ENCODE measurements at regions not wholly inside any gene's neighbourhood (a gene's known extent, or its start where the extent isn't known, plus 50 kb on each side); places are given as distances from the start of the nearest gene placed in this dataset.
"Not testable (repeated sequence)": the region's sequence is repeated elsewhere in the genome, so short reads cannot be mapped to it uniquely, and the experiment has no call there.

DNA sequence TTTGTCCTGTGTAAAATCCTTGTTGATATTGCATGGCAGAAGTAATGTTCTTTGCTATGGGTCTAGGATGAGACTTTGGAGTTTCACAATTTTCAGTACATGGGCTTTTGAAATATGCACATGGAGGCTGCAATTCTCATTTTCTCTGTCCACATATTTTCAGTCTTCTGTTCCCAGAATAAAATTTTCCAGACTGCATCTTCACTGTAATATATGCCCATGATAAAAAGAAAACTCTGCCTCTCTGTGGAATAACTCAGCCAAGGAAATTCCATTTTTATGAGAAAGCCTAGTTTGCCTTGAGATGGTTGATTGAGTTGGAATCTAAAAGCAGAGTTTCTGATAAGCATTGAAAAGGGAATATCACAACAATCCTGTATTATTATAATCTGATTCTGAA, 601.4 kb upstream of the AADAT start:
- no peak overlapping the region for H4K12ac ChIP-seq (ENCODE audit: low read depth, low read length)
- H4K91ac ChIP-seq (ENCODE audit: low read depth, low read length): no peak overlapping the region
- H3K79me1 ChIP-seq (ENCODE audit: low read length): no peaks in the 10 kb centered on the region
- H3K14ac ChIP-seq (ENCODE audit: low read length): no peak overlapping the region
- no peak overlapping the region for H2AK5ac ChIP-seq (ENCODE audit: low read length)
- H2AFZ ChIP-seq (ENCODE audit: insufficient read depth, low read length, poor library complexity): no peak overlapping the region
- H4K8ac ChIP-seq (ENCODE audit: low read depth, low read length): no peak overlapping the region
- H3K4me3 ChIP-seq (ENCODE audit: low read depth, low read length): no peak overlapping the region
- no peak overlapping the region for H2BK5ac ChIP-seq (ENCODE audit: low read depth, low read length, poor library complexity)
- no peaks in the 10 kb centered on the region for H3K4me1 ChIP-seq (ENCODE audit: control insufficient read depth in 1 of 2, insufficient read depth in 2 of 2, low read length in 2 of 2)
- H3K9me3 ChIP-seq (ENCODE audit: insufficient read depth, low read depth, low read length): peaks cover 2% of the 10 kb centered on the region
- no peak overlapping the region for H3K9ac ChIP-seq (ENCODE audit: low read length)
- H3K18ac ChIP-seq (ENCODE audit: low read length): no peak overlapping the region
- H3K27ac ChIP-seq (ENCODE audit: low read depth, low read length): no peak overlapping the region
- no peak overlapping the region for H3K23ac ChIP-seq (ENCODE audit: low read length)
- no peak overlapping the region for H2BK120ac ChIP-seq (ENCODE audit: insufficient read depth, low read length, poor library complexity)
- H3K4me2 ChIP-seq (ENCODE audit: low read length): no peak overlapping the region
- no peaks in the 10 kb centered on the region for H3K36me3 ChIP-seq (ENCODE audit: control insufficient read depth in 1 of 2, insufficient read depth in 2 of 2, low read length in 2 of 2)
- no peak overlapping the region for H2BK12ac ChIP-seq (ENCODE audit: low read length)
- DNase-seq: no peak
- no peak overlapping the region for H3K4ac ChIP-seq (ENCODE audit: low read depth, low read length)
- H3K27me3 ChIP-seq (ENCODE audit: insufficient read depth, low read length): no peaks in the 10 kb centered on the region
- no peaks in the 10 kb centered on the region for H3K79me2 ChIP-seq (ENCODE audit: control insufficient read depth, insufficient read depth, low read length, poor library complexity)

GRCh38 chr4:170687751-170688150, 598.0 kb upstream of the AADAT start:
- H3K23ac ChIP-seq (ENCODE audit: low read length): no peak overlapping the region
- no peak overlapping the region for H2AK5ac ChIP-seq (ENCODE audit: low read length)
- H3K27ac ChIP-seq (ENCODE audit: low read depth, low read length): no peak overlapping the region
- H3K4ac ChIP-seq (ENCODE audit: low read depth, low read length): no peak overlapping the region
- H3K14ac ChIP-seq (ENCODE audit: low read length): no peak overlapping the region
- no peak overlapping the region for H2BK12ac ChIP-seq (ENCODE audit: low read length)
- H4K12ac ChIP-seq (ENCODE audit: low read depth, low read length): no peak overlapping the region
- H3K79me1 ChIP-seq (ENCODE audit: low read length): no peaks in the 10 kb centered on the region
- no CpG with 5 or more reads among the region's 6 CpGs for WGBS (ENCODE audit: extremely low coverage, insufficient coverage, insufficient read length)
- H3K4me1 ChIP-seq (ENCODE audit: control insufficient read depth in 1 of 2, insufficient read depth in 2 of 2, low read length in 2 of 2): no peaks in the 10 kb centered on the region
- H2BK120ac ChIP-seq (ENCODE audit: insufficient read depth, low read length, poor library complexity): no peak overlapping the region
- peaks cover 2% of the 10 kb centered on the region for H3K9me3 ChIP-seq (ENCODE audit: insufficient read depth, low read depth, low read length)
- no peaks in the 10 kb centered on the region for H3K27me3 ChIP-seq (ENCODE audit: insufficient read depth, low read length)
- H3K9ac ChIP-seq (ENCODE audit: low read length): no peak overlapping the region
- no peak overlapping the region for H3K4me2 ChIP-seq (ENCODE audit: low read length)
- H4K8ac ChIP-seq (ENCODE audit: low read depth, low read length): no peak overlapping the region
- no peak overlapping the region for H4K91ac ChIP-seq (ENCODE audit: low read depth, low read length)
- no peak overlapping the region for H3K18ac ChIP-seq (ENCODE audit: low read length)
- DNase-seq: no peak
- no peaks in the 10 kb centered on the region for H3K79me2 ChIP-seq (ENCODE audit: control insufficient read depth, insufficient read depth, low read length, poor library complexity)
- H2AFZ ChIP-seq (ENCODE audit: insufficient read depth, low read length, poor library complexity): no peak overlapping the region
- no peak overlapping the region for H2BK5ac ChIP-seq (ENCODE audit: low read depth, low read length, poor library complexity)
- H3K4me3 ChIP-seq (ENCODE audit: low read depth, low read length): peak overlapping the region; percentile 6
- H3K36me3 ChIP-seq (ENCODE audit: control insufficient read depth in 1 of 2, insufficient read depth in 2 of 2, low read length in 2 of 2): no peaks in the 10 kb centered on the region

- H3K79me1 ChIP-seq (ENCODE audit: low read length); H2BK12ac ChIP-seq (ENCODE audit: low read length); H2AK5ac ChIP-seq (ENCODE audit: low read length); H3K4ac ChIP-seq (ENCODE audit: low read depth, low read length); H4K91ac ChIP-seq (ENCODE audit: low read depth, low read length); H3K23ac ChIP-seq (ENCODE audit: low read length); H2BK5ac ChIP-seq (ENCODE audit: low read depth, low read length, poor library complexity); H3K79me2 ChIP-seq (ENCODE audit: control insufficient read depth, insufficient read depth, low read length, poor library complexity); H2BK120ac ChIP-seq (ENCODE audit: insufficient read depth, low read length, poor library complexity); DNase-seq; H3K9me3 ChIP-seq (ENCODE audit: insufficient read depth, low read depth, low read length); H3K14ac ChIP-seq (ENCODE audit: low read length); H2AFZ ChIP-seq (ENCODE audit: insufficient read depth, low read length, poor library complexity); H4K12ac ChIP-seq (ENCODE audit: low read depth, low read length); H3K36me3 ChIP-seq (ENCODE audit: control insufficient read depth in 1 of 2, insufficient read depth in 2 of 2, low read length in 2 of 2); H4K8ac ChIP-seq (ENCODE audit: low read depth, low read length); H3K9ac ChIP-seq (ENCODE audit: low read length); H3K27ac ChIP-seq (ENCODE audit: low read depth, low read length); H3K4me2 ChIP-seq (ENCODE audit: low read length); H3K18ac ChIP-seq (ENCODE audit: low read length); H3K4me1 ChIP-seq (ENCODE audit: control insufficient read depth in 1 of 2, insufficient read depth in 2 of 2, low read length in 2 of 2); H3K4me3 ChIP-seq (ENCODE audit: low read depth, low read length); H3K27me3 ChIP-seq (ENCODE audit: insufficient read depth, low read length): not testable (repeated sequence)
- WGBS (ENCODE audit: extremely low coverage, insufficient coverage, insufficient read length): 100% methylated on average over 2 of the region's 4 CpGs
Measured at GRCh38 chr4:170685701-170686100, 595.9 kb upstream of the AADAT start.

DNA sequence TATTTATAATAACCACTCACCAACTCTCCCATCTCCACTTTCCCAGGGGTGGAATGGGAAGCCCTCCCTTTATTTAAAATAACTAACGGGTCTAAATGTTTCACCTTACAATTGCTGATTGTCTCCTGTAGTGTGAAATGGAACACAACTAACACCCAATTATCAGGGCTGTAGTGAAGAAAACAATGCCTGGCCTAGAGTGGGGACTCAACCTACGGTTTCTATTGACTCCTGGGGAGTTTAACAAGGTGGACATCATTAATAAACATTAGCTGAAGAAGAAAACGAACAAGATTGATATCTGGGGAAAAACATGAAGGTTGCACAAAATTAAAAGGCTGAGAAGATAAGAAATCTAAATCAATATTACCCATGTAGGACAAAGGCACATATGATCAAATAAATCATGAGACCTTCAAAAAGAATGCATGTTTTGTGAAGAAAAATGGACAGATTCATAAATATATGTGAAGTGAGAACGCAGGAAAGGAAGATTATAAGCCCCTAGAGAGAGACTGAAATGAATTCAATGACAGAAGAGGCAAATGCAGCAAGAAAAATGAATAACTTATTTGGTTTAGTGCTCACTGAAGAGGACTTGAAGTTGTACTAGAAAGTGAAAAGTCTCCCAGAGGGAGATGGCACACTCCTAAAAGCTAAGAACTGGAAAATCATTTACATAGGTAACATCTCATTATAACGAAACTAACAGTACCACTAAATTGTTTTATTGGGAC, 593.0 kb upstream of the AADAT start:
- no peak overlapping the region for H3K4me3 ChIP-seq (ENCODE audit: low read depth, low read length)
- H3K4me2 ChIP-seq (ENCODE audit: low read length): no peak overlapping the region
- no peak overlapping the region for H2BK5ac ChIP-seq (ENCODE audit: low read depth, low read length, poor library complexity)
- H3K23ac ChIP-seq (ENCODE audit: low read length): no peak overlapping the region
- no peak overlapping the region for H2BK12ac ChIP-seq (ENCODE audit: low read length)
- H3K9me3 ChIP-seq (ENCODE audit: insufficient read depth, low read depth, low read length): no peaks in the 10 kb centered on the region
- H3K14ac ChIP-seq (ENCODE audit: low read length): no peak overlapping the region
- H3K18ac ChIP-seq (ENCODE audit: low read length): no peak overlapping the region
- no peaks in the 10 kb centered on the region for H3K79me1 ChIP-seq (ENCODE audit: low read length)
- no peaks in the 10 kb centered on the region for H3K27me3 ChIP-seq (ENCODE audit: insufficient read depth, low read length)
- WGBS (ENCODE audit: extremely low coverage, insufficient coverage, insufficient read length): no CpG with 5 or more reads among the region's 5 CpGs
- H4K8ac ChIP-seq (ENCODE audit: low read depth, low read length): no peak overlapping the region
- H4K91ac ChIP-seq (ENCODE audit: low read depth, low read length): no peak overlapping the region
- H4K12ac ChIP-seq (ENCODE audit: low read depth, low read length): no peak overlapping the region
- H3K9ac ChIP-seq (ENCODE audit: low read length): no peak overlapping the region
- no peak overlapping the region for H2AK5ac ChIP-seq (ENCODE audit: low read length)
- H3K4me1 ChIP-seq (ENCODE audit: control insufficient read depth in 1 of 2, insufficient read depth in 2 of 2, low read length in 2 of 2): no peaks in the 10 kb centered on the region
- H3K36me3 ChIP-seq (ENCODE audit: control insufficient read depth in 1 of 2, insufficient read depth in 2 of 2, low read length in 2 of 2): no peaks in the 10 kb centered on the region
- no peak overlapping the region for H3K27ac ChIP-seq (ENCODE audit: low read depth, low read length)
- DNase-seq: no peak
- H3K79me2 ChIP-seq (ENCODE audit: control insufficient read depth, insufficient read depth, low read length, poor library complexity): no peaks in the 10 kb centered on the region
- no peak overlapping the region for H2BK120ac ChIP-seq (ENCODE audit: insufficient read depth, low read length, poor library complexity)
- no peak overlapping the region for H3K4ac ChIP-seq (ENCODE audit: low read depth, low read length)
- H2AFZ ChIP-seq (ENCODE audit: insufficient read depth, low read length, poor library complexity): no peak overlapping the region
